ENCODE measurements at regions not wholly inside any gene's neighbourhood (a gene's known extent, or its start where the extent isn't known, plus 50 kb on each side); places are given as distances from the start of the nearest gene placed in this dataset.
"Not testable (repeated sequence)": the region's sequence is repeated elsewhere in the genome, so short reads cannot be mapped to it uniquely, and the experiment has no call there.

- DNase-seq: no peak
These were observed 173.5 kb upstream of the EPB41L3 start for GRCh38 chr18:5717256-5717655.

GRCh38 chr18:5710676-5711075, 166.9 kb upstream of the EPB41L3 start:
- no peak for DNase-seq

DNA sequence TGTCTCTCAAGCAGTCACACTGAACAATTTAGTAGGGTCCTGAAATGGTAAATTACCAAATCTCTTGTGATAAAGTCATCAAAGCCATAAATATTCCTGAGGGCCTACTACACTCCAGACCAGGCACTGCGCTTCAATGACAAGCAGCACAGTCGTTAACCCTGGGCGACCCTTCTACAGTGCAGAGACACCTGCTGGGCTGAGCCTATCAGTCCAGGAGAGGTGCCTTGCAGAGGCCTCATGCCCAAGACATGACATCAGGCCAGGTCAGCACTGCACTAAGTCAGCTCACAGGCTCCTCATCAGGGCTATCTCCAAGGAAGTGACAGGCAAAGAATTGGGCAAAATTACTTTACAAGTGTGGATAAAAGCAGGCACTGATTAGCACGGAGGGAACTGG, 166.4 kb upstream of the EPB41L3 start:
- DNase-seq: no peak

- no peak for DNase-seq
These were observed 165.8 kb upstream of the EPB41L3 start for GRCh38 chr18:5709476-5710095.

DNA sequence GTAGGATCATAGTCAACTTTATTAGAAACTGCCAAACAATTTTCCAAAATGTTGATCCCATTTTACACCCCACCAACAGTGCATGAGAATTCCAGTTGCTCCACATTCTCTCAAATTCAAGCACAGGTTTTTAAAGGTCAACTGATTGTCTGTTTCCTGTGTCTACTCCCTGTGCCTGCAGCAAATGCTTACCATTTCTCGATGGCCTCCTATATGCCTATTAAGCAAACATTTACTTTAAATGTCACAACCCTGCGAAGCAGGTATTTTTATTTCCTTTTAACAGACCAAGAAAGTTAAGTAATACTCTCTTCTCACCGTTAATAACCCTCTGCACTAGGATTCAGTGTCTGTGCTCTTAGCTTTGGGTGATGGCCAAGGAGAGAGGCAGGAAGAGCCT, 163.8 kb upstream of the EPB41L3 start:
- no peak for DNase-seq

DNA sequence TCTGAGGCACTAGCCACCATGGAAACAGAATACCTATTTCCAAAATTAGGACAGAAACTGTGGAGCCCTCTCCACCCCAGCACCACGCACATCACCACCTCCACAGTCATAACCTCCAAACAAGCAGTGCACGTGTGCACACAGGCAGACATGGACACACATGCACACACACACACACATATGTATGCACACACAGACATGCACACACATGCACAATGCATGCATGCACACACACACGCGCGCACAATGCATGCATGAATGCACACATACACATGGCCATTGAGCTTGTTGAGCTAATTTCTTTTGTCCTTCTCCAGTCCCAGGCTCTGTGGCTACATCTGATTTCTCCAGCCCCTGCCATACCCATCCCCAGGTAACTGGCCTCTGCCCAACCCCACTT, 161.6 kb upstream of the EPB41L3 start:
- no peak for DNase-seq

GRCh38 chr18:5704847-5705246, 161.1 kb upstream of the EPB41L3 start:
- no peak for DNase-seq

GRCh38 chr18:5702016-5702415, 158.2 kb upstream of the EPB41L3 start:
- DNase-seq: not testable (repeated sequence)

GRCh38 chr18:5693699-5694294, 150.0 kb upstream of the EPB41L3 start:
- DNase-seq: no peak

GRCh38 chr18:5678779-5679406, 135.1 kb upstream of the EPB41L3 start:
- DNase-seq: no peak

DNA sequence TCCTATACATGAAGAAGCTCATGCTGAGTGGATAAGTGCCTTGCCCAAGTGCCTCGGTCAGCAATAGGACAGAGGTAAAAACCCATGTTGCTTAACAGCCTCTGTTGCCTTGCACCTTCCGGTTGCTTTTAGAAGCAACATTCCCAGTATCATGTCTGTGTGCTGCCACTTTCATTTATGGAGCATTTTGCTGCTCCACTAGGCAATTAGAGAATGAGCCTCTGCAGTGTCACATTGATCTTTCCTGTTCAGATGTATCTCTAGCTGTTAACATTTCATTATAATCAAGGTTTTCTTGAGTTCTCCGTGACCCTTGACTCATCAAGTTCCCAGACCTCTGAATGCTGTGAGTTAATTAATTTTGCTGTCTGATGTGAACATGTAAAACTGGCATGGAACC, 134.5 kb upstream of the EPB41L3 start:
- no peak for DNase-seq

GRCh38 chr18:5673616-5674015, 129.8 kb upstream of the EPB41L3 start:
- DNase-seq: no peak

DNA sequence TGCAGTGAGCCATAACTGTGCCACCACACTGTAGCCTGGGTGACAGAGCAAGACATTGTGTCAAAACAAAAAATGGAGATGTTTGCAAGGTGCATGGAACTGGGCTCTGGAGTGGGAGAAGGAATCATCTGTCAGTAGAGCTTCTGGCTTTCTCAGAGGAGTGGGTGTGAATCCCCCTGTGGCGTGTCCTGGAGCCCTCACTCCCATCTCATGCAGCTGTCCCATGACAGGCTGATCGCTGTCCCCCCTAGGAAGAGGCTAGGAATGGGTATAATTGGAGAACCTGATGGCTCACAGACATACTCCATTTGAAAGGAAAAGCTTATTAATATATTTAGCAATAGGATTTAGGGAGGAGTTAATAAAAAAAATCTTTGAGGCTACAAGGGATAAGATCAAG, 125.8 kb upstream of the EPB41L3 start:
- DNase-seq: no peak

DNA sequence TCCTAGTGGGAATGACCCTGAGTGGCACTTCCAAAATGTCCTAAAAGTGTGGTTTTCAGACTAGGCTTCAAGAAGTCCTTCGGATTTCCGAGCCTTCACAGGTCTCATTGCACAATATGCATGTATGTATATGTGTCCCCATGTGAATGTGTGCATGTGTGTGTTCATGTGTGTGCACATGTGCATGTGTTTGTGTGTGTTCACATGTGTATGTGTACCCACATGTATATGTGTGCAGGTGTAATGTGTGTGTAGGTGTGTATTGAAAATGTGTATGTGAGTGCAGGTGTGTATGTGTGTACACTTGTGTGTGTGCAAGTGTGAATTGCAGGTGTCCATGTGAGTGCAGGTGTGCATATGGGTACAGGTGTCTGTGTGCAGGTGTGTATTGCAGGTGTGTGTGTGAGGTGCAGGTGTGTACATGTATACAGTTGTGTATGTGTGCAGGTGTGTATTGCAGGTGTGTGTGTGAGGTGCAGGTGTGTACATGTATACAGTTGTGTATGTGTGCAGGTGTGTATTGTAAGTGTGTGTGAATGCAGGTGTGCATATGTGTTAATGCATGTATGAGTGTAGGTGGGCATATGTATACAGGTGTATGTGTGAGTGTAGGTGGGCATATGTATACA, 124.4 kb upstream of the EPB41L3 start:
- no peak for DNase-seq

- DNase-seq: no peak
These were observed 123.6 kb upstream of the EPB41L3 start for GRCh38 chr18:5667356-5667755.

- no peak for DNase-seq
These were observed 118.8 kb upstream of the EPB41L3 start for GRCh38 chr18:5662586-5663090.

- no peak for DNase-seq
These were observed 117.4 kb upstream of the EPB41L3 start for GRCh38 chr18:5661179-5661578.

DNA sequence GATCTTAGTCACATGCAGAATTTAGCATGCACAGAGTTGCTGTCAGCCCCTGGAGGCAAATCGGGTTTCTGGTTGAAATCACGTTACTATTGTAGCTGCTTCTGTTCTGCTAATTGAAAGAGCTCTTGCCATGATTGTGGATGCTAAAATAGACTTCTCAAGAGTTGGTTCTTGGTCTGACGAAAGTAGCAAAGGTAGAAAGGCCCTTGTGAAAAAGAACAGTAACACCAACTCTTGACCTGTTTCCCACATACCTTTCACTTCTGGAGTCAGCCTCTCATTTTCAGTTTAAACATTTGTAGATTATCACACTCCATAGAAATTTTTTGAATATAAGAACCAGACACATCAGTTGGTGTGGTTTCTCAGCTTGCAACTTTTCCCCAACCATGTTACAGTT, 110.0 kb upstream of the EPB41L3 start:
- DNase-seq: no peak

DNA sequence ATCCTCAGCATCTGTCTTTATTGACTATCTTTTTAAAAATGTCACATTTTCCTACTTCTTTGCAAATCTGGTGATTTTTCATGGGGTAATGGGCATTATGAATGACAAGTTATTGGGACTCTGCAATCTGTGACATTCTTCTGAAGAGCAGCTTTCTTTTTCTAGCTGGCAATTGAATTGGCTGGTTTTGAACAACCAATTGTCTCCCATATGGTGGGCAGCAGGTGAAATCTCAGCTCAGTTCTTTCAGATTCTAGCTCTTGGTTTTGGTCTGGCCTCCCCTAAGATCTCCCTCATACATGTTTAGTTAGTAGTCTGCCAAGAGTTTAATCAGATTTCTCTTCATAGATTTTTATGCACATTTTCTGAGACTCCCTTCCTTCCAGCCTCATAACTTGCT, 107.9 kb upstream of the EPB41L3 start:
- no peak for DNase-seq

- no peak for DNase-seq
These were observed 105.6 kb upstream of the EPB41L3 start for GRCh38 chr18:5649439-5649838.

- no peak for DNase-seq
These were observed 102.9 kb upstream of the EPB41L3 start for GRCh38 chr18:5646739-5647138.

GRCh38 chr18:5643288-5643687, 99.5 kb upstream of the EPB41L3 start:
- DNase-seq: no peak

DNA sequence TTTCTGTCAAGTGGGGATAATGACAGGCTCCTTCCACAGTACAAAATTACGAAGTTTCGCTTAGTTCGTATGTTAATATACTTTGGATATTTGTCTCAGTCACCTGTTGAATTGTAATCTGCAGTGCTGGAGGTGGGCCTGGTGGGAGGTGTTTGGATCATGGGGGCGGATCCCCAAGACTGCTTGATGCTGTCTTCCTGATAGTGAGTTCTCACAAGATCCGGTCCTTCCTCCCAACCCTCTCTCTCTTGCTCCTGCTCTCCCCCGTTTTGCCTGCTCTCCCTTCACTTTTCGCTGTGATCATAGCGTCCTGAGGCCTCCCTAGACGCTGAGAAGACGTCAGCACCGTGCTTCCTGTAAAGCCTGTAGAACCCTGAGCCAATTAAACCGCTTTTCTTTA, 97.1 kb upstream of the EPB41L3 start:
- no peak for DNase-seq

DNA sequence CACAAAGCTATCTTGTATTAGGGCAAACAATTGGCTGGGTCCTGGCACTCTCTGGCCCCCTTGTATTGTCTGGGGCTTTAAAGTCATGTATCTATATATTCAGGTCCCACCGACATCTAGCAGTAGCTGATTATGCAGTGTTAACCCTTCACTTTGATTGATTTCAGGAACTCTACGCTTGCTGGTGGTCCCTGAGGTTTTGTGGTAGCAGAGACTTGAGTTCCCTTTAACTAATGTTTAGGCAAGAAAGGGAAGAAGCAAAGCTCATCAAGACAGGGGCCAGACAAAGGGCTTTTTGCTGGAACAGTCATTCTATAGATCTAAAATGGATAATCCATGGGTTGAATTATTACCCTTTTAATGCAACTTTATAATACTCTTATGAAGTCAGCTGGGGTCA, 95.3 kb upstream of the EPB41L3 start:
- DNase-seq: no peak

Data from hematopoietic multipotent progenitor cell treated with erythropoietin and hydrocortisone succinate and interleukin-3 and kit ligand, for 8 days (in vitro differentiated cells).